CD4-positive, alpha-beta T cell (primary cell): ENCODE measurements at regions not wholly inside any gene's neighbourhood (a gene's known extent, or its start where the extent isn't known, plus 50 kb on each side); places are given as distances from the start of the nearest gene placed in this dataset.
A peak's percentile ranks its signal among the peaks of the same experiment; 100 is the strongest.

Source experiments
- ATAC-seq: fragments of 200-7000 bp; cut with Tn5 transposase; one replicate; pipeline ENCODE4 v1.10.0; 2022; ENCODE audit warnings: mild to moderate bottlenecking; ENCODE audit not compliant: poor library complexity
- CTCF ChIA-PET: fragments of 350-600 bp; sonication (Branson Sonifier 250); formaldehyde crosslinking; loops from one replicate; lab custom pipeline; 2021; ENCODE audit warnings: antibody characterized with exemption, inconsistent platforms; lab: Charles Lee
- POLR2A ChIA-PET: fragments of 350-600 bp; sonication (Branson Sonifier 250); formaldehyde crosslinking; loops from one replicate; lab custom pipeline; 2021; ENCODE audit warnings: antibody characterized with exemption, inconsistent platforms; lab: Charles Lee
- DNase-seq, 14 experiments: peaks; one replicate each; pipeline ENCODE4 v3.0.0-alpha.2; 2013 to 2020; ENCODE audit warnings: mixed read lengths in 2 of 14
- H3K27ac ChIP-seq, 2 donors: one replicate each; pipeline versions ENCODE4 v1.5.1 to v1.7.0; 2013; ENCODE audit warnings: low read length in 2 of 2, low read depth in 1 of 2, mild to moderate bottlenecking in 1 of 2
- H3K27me3 ChIP-seq, 2 experiments: 1 replicate in 1 of 2; 2 replicates in 1 of 2; pipeline versions ENCODE4 v1.6.1 to v1.7.0; 2013; ENCODE audit warnings: low read length in 2 of 2, control low read depth in 1 of 2, mild to moderate bottlenecking in 1 of 2, moderate library complexity in 1 of 2; ENCODE audit not compliant: insufficient read depth in 2 of 2, control insufficient read depth in 1 of 2
- H3K36me3 ChIP-seq: one replicate; pipeline ENCODE4 v1.6.1; 2013; ENCODE audit warnings: low read length, control low read depth; ENCODE audit not compliant: insufficient read depth
- H3K4me1 ChIP-seq: one replicate; pipeline ENCODE4 v1.6.1; 2013; ENCODE audit warnings: low read length, control low read depth; ENCODE audit not compliant: insufficient read depth
- H3K4me3 ChIP-seq: one replicate; pipeline ENCODE4 v1.5.1; 2013; ENCODE audit warnings: mild to moderate bottlenecking, low read length, moderate library complexity
- H3K9me3 ChIP-seq, 2 experiments: 1 replicate in 1 of 2; 2 replicates in 1 of 2; pipeline versions ENCODE4 v1.6.1 to v1.7.0; 2013; ENCODE audit warnings: low read length in 2 of 2, mild to moderate bottlenecking in 2 of 2, control low read depth in 1 of 2, moderate library complexity in 1 of 2; ENCODE audit not compliant: control insufficient read depth in 1 of 2, insufficient read depth in 1 of 2
- H3K27ac Mint-ChIP-seq: one replicate; pipeline ENCODE4 v1.8.0; 2020; ENCODE audit warnings: mixed read lengths
- H3K27me3 Mint-ChIP-seq: one replicate; pipeline ENCODE4 v1.8.0; 2021; ENCODE audit warnings: mixed read lengths
- H3K36me3 Mint-ChIP-seq: one replicate; pipeline ENCODE4 v1.8.0; 2021; ENCODE audit warnings: low read depth, mixed read lengths
- H3K4me1 Mint-ChIP-seq: one replicate; pipeline ENCODE4 v1.8.0; 2021; ENCODE audit warnings: low read depth, mixed read lengths
- H3K4me3 Mint-ChIP-seq: one replicate; pipeline ENCODE4 v1.8.0; 2020; ENCODE audit warnings: mild to moderate bottlenecking, mixed read lengths
- H3K9me3 Mint-ChIP-seq: one replicate; pipeline ENCODE4 v1.8.0; 2020; ENCODE audit warnings: mixed read lengths
- CTCF ChIP-seq: fragments of 200-600 bp; IDR thresholded peaks from one replicate; pipeline ENCODE4 v1.8.0; 2022; ENCODE audit warnings: antibody characterized with exemption, mild to moderate bottlenecking
- intact Hi-C, 2 experiments: fragments of 100-400 bp; cut with DNase I in 1 of 2; cut with micrococcal nuclease in 1 of 2; formaldehyde crosslinking; loops; one replicate each; pipeline versions ENCODE4 v1.15.1 to v1.9.0; 2023 to 2025; cut with DNase I, micrococcal nuclease

- Mint-ChIP-seq H3K9me3 (no peaks in the 10 kb centered on the region), H3K27ac (no peak overlapping the region)
- POLR2A ChIA-PET: no interaction called here
Observed at GRCh38 chr11:130560000-130560780, 111.7 kb downstream of the ADAMTS15 start.

GRCh38 chr11:130560781-130561109 is 112.3 kb downstream of the ADAMTS15 start:
- no peak for TF ChIP-seq CTCF
- Mint-ChIP-seq H3K4me3 (no peak overlapping the region), H3K27ac (no peak overlapping the region), H3K36me3 (no peaks in the 10 kb centered on the region), H3K27me3 (peaks cover 10% of the 10 kb centered on the region), H3K9me3 (no peaks in the 10 kb centered on the region), H3K4me1 (no peaks in the 10 kb centered on the region)
- intact Hi-C loops: no loop called here
- Histone ChIP-seq H3K4me1 (no peaks in the 10 kb centered on the region), H3K36me3 (no peaks in the 10 kb centered on the region), H3K27ac (no peak overlapping the region), H3K9me3 (no peaks in the 10 kb centered on the region), H3K27me3 (peaks cover 0 to 4% of the 10 kb centered on the region in 2 experiments), H3K4me3 (no peak overlapping the region)
- DNase-seq (no peak), ATAC-seq (no peak)
- ChIA-PET CTCF (no interaction called here), POLR2A (no interaction called here)

More at GRCh38 chr11:130560000-130560780, 111.7 kb downstream of the ADAMTS15 start:
- H3K27me3 Mint-ChIP-seq: peaks cover 10% of the 10 kb centered on the region
- TF ChIP-seq CTCF: no peak
- DNase-seq (no peak), ATAC-seq (no peak)
- CTCF ChIA-PET: no interaction called here
- Histone ChIP-seq H3K27me3 (peaks cover 0 to 4% of the 10 kb centered on the region in 2 experiments), H3K4me3 (no peak overlapping the region), H3K4me1 (no peaks in the 10 kb centered on the region), H3K27ac (no peak overlapping the region), H3K9me3 (no peaks in the 10 kb centered on the region), H3K36me3 (no peaks in the 10 kb centered on the region)
- H3K36me3 Mint-ChIP-seq: no peaks in the 10 kb centered on the region
- H3K4me1 Mint-ChIP-seq: no peaks in the 10 kb centered on the region
- intact Hi-C loops: no loop called here
- H3K4me3 Mint-ChIP-seq: no peak overlapping the region

GRCh38 chr11:130561441-130561881 is 113.0 kb downstream of the ADAMTS15 start:
- peak in 1 of 14 experiments; percentile 1 for DNase-seq
- H3K4me1 Mint-ChIP-seq: no peaks in the 10 kb centered on the region
- H3K36me3 Mint-ChIP-seq: no peaks in the 10 kb centered on the region
- no peaks in the 10 kb centered on the region for H3K36me3 ChIP-seq
- ChIA-PET POLR2A (no interaction called here), CTCF (no interaction called here)
- intact Hi-C loops: no loop called here
- no peak overlapping the region for H3K27ac Mint-ChIP-seq
- H3K4me3 ChIP-seq: no peak overlapping the region
- no peaks in the 10 kb centered on the region for H3K4me1 ChIP-seq
- TF ChIP-seq CTCF: no peak
- H3K9me3 Mint-ChIP-seq: no peaks in the 10 kb centered on the region
- no peak for ATAC-seq
- H3K4me3 Mint-ChIP-seq: no peak overlapping the region
- no peaks in the 10 kb centered on the region for H3K9me3 ChIP-seq
- H3K27ac ChIP-seq: no peak overlapping the region
- H3K27me3 ChIP-seq: peaks cover 0 to 3% of the 10 kb centered on the region in 2 experiments
- peaks cover 4% of the 10 kb centered on the region for H3K27me3 Mint-ChIP-seq
